Putamen (tissue), 1 donor: ENCODE measurements at regions not wholly inside any gene's neighbourhood (a gene's known extent, or its start where the extent isn't known, plus 50 kb on each side); places are given as distances from the start of the nearest gene placed in this dataset.
"Not testable (repeated sequence)": the region's sequence is repeated elsewhere in the genome, so short reads cannot be mapped to it uniquely, and the experiment has no call there.

Experiments used
- DNase-seq: peaks from one replicate; pipeline ENCODE4 v3.0.0-alpha.2; 2016; ENCODE audit warnings: low spot score

- DNase-seq = no peak
Measured at GRCh38 chr5:56421246-56422075, 188.3 kb upstream of the ANKRD55 start.

GRCh38 chr5:56420323-56420722 lies 187.2 kb upstream of the ANKRD55 start:
- DNase-seq = no peak

- DNase-seq = no peak
Measured at GRCh38 chr5:56419667-56420066, 186.5 kb upstream of the ANKRD55 start.

- DNase-seq = peak; percentile 54
Measured at GRCh38 chr5:56415356-56415765, 182.2 kb upstream of the ANKRD55 start.

GRCh38 chr5:56414066-56414465 lies 180.9 kb upstream of the ANKRD55 start:
- no peak for DNase-seq

GRCh38 chr5:56413546-56413945 lies 180.4 kb upstream of the ANKRD55 start:
- DNase-seq = no peak

GRCh38 chr5:56412601-56413379 lies 179.7 kb upstream of the ANKRD55 start:
- no peak for DNase-seq

GRCh38 chr5:56410696-56411095 lies 177.6 kb upstream of the ANKRD55 start:
- DNase-seq = no peak

GRCh38 chr5:56409331-56410190 lies 176.4 kb upstream of the ANKRD55 start:
- peak; percentile 68 for DNase-seq

- no peak for DNase-seq
Measured at GRCh38 chr5:56406838-56407237, 173.7 kb upstream of the ANKRD55 start.

- DNase-seq = no peak
Measured at GRCh38 chr5:56406221-56406620, 173.1 kb upstream of the ANKRD55 start.

- DNase-seq = no peak
Measured at GRCh38 chr5:56405116-56405908, 172.2 kb upstream of the ANKRD55 start.

GRCh38 chr5:56402266-56403220 lies 169.4 kb upstream of the ANKRD55 start:
- DNase-seq = no peak

- DNase-seq = not testable (repeated sequence)
Measured at GRCh38 chr5:56397796-56398195, 164.7 kb upstream of the ANKRD55 start.

GRCh38 chr5:56396634-56397033 lies 163.5 kb upstream of the ANKRD55 start:
- DNase-seq = no peak

- no peak for DNase-seq
Measured at GRCh38 chr5:56389261-56389660, 156.1 kb upstream of the ANKRD55 start.

- no peak for DNase-seq
Measured at GRCh38 chr5:56388229-56388985, 155.3 kb upstream of the ANKRD55 start.

- DNase-seq = no peak
Measured at GRCh38 chr5:56386046-56386445, 152.9 kb upstream of the ANKRD55 start.

GRCh38 chr5:56384186-56384585 lies 151.1 kb upstream of the ANKRD55 start:
- no peak for DNase-seq

GRCh38 chr5:56383761-56384160 lies 150.6 kb upstream of the ANKRD55 start:
- no peak for DNase-seq
